ENCODE measurements at regions not wholly inside any gene's neighbourhood (a gene's known extent, or its start where the extent isn't known, plus 50 kb on each side); places are given as distances from the start of the nearest gene placed in this dataset.
"Not testable (repeated sequence)": the region's sequence is repeated elsewhere in the genome, so short reads cannot be mapped to it uniquely, and the experiment has no call there.

GRCh38 chr1:83087851-83088250 lies 911.1 kb downstream of the TTLL7 start:
- no peak for DNase-seq (ENCODE audit: low read depth in 2 of 2)

GRCh38 chr1:83086986-83087512 lies 911.9 kb downstream of the TTLL7 start:
- DNase-seq (ENCODE audit: low read depth in 2 of 2), result no peak

DNA sequence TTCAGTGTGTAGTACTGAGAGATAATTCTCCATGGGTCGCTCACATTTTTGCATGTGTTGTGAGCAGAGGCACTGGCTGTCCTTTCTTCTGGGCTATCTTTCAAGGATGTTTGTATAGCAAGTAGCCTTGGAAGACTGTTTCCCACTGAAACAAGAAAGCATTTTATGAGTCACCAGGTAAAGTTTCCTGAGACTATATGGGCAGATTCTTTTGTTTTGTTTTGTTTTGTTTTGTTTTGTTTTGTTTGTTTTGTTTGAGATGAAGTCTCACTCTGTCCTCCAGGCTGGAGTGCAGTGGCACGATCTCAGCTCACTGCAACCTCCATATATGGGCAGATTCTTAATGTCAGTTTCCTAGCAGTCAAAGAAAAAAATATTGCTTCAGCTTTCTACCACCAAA lies 912.6 kb downstream of the TTLL7 start:
- no peak for DNase-seq (ENCODE audit: low read depth in 2 of 2)

GRCh38 chr1:83083589-83084224 lies 915.2 kb downstream of the TTLL7 start:
- DNase-seq (ENCODE audit: low read depth in 2 of 2), result no peak

- DNase-seq (ENCODE audit: low read depth in 2 of 2), result no peak
These were observed 921.5 kb downstream of the TTLL7 start for GRCh38 chr1:83077411-83077810.

- DNase-seq (ENCODE audit: low read depth in 2 of 2), result no peak
These were observed 923.8 kb downstream of the TTLL7 start for GRCh38 chr1:83075107-83075506.

DNA sequence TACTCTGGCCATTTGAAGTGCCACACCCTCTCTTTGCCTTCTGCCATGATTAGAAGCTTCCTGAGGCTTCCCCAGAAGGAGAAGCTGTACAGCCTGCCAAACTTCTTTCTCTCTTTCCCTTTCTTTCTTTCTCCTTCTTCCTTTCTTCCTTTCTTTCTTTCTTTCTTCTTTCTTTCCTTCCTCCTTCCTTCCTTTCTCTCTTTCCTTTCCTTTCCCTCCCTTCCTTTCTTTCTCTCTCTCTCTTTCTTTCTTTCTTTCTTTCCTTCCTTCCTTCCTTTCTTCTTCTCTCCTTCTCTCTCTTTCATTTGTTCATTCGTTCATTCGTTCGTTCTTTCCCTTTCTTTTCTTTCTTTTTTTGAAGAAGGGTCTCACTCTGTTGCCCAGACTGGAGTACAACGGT lies 931.0 kb downstream of the TTLL7 start:
- no peak for DNase-seq (ENCODE audit: low read depth in 2 of 2)

DNA sequence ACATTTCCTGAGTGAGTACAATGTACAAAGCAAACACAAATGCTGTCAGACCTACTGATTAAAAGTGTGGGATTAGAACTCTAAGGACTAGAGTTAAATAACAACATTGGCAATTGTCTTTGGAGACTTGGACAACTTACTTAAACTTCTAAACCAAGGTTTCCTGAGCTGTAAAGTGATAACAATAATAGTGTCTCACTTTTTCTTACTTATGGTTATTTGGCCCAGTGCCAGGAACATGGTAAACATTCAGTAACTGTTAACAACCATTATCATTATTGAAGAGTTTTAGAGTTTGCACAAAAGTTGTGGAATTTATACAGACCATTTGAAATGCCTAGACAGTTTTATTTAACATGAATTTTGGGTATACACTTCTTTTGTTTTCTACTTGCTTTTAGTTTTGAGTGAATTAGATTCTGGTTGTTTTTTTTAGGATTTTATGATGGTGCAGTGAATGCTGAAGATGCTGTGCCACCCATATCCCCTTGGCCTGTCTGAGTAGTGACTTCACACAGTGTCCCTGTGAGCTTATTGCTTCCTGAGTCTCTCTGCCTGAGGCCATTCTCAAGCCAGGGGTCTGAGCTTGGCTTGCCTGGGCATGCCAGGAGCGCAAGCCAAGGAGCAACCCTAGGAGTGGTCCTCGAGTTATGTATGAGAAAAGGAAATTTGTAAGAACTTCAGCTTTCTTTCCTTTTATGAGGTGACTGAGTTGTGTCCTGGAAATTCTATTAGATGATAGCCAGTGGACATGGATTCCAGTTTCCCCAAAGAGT lies 932.8 kb downstream of the TTLL7 start:
- DNase-seq (ENCODE audit: low read depth in 2 of 2), result no peak

- no peak for DNase-seq (ENCODE audit: low read depth in 2 of 2)
These were observed 934.2 kb downstream of the TTLL7 start for GRCh38 chr1:83064589-83065242.

DNA sequence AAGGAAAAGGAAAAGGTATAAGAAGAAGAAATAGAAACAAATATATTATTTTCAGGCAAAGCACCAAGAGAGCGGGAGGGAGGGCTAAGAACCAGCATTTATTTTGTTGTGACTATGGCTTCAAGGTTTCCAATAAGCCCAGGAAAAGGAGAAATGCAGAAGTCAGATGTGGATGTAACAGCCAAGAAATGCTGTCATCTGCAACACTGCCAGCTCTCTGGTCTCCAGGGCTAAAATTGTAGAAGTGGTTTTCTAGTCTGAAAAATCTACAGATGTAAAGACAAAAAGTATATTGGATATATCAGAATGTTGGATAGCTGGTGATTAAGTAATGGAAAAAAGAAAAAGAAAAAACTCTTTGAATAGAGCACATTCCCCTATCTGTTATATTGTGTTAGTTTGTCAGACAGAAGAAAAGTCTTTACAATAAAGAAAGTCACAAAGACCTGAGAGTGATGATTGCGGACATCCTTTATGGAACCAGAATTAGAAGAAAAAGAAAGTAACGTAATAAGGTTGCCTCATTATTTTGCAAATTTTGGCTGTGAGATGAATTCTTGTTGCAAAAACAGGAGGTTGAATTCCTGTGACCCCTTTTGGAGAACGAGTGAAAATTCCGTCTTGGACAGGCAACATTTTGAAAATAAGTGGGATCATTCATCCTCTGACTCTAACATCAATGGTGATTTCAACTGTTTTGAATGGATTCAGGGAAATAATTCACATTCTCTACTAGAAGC lies 938.1 kb downstream of the TTLL7 start:
- no peak for DNase-seq (ENCODE audit: low read depth in 2 of 2)

DNA sequence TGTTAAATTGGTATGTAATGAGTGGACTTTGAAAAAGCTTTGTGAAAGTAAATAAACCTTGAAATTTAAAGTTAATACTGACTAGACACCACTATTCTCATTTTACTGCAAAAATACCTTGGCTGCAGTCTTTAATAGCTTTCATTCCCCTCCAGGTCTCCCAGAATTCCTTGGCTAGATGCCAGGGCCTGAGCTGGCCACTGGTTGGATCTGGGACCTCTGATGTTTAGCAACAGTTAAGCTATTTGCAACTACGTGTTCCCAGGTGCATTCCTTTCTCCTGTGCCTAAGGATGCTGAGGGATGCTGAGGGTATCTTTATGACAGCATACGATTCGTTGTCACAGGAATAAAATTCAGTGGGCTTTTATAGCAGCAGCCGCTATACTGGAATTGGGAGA lies 938.7 kb downstream of the TTLL7 start:
- no peak for DNase-seq (ENCODE audit: low read depth in 2 of 2)

DNA sequence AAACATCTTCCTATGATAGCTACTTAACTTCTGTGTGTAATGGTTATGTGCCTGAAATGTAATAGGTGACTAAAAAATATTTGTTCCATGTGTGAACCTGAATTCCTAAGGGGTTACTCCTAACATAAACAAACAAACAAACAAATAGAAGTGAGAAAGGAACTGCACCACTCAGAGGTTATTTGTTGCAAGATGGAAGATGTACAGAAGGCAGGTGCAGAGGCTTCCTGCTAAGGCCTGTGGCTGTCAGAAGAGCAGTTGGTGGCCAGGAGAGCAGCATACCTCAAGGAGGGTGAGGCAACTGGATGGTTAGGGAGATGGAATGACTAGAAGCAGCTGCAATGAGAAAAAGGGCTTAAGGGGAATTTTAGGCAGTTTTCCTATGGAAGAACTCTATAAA lies 940.6 kb downstream of the TTLL7 start:
- DNase-seq (ENCODE audit: low read depth in 2 of 2), result no peak

DNA sequence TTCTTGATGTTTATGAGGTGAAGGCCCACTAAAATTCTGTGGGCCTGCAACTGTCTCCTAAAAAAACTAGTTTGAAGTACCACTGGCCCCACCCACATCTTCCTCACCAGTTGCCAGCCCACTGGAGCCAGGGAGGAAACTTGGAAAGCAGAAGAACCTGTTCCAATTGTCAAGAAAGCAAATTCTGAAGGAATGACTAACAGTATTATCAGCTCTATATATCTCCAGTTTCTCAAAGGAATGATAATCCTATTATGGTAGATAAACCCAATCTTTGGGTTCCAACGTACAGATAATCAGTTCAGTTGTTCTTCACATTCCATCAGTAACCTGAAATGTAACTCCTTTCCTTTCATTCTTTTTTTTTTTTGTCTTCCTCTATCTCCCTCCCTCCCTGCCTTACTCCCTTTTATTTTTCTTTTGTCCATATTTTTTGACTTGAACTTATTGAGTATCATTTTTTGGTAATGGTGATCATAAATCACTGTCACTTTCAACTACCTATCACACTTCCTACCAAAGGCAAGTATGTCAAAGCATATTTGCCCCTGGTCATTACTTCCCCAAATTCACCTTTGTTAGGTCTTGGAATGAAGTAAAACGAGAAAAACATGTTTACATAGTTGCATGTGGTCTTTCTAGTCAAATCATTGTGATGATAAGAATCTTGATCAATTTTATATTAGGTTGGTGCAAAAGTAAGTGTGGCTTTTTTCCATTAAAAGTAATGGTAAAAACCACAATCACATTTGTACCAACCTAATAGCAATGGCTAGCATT lies 943.4 kb downstream of the TTLL7 start:
- no peak for DNase-seq (ENCODE audit: low read depth in 2 of 2)

- no peak for DNase-seq (ENCODE audit: low read depth in 2 of 2)
These were observed 945.5 kb downstream of the TTLL7 start for GRCh38 chr1:83053446-83053845.

DNA sequence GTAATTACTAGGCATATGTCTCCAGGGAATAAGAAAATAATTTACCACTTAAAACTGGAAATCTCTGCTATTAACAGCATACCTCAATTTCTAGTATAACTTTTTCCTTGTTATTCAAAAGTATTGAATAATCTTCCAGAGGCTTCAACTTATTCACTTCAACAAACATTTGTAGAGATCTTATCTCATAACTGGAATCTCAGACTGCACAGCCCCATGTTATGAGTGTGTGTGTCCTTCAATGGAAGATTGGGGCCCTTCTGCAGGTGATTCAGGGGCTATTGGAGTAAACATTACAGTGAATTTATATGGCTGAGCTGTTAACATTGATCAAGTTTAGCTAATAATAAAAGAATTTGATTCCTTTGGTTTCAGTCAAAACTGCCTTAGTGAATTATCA lies 946.1 kb downstream of the TTLL7 start:
- DNase-seq (ENCODE audit: low read depth in 2 of 2), result no peak

DNA sequence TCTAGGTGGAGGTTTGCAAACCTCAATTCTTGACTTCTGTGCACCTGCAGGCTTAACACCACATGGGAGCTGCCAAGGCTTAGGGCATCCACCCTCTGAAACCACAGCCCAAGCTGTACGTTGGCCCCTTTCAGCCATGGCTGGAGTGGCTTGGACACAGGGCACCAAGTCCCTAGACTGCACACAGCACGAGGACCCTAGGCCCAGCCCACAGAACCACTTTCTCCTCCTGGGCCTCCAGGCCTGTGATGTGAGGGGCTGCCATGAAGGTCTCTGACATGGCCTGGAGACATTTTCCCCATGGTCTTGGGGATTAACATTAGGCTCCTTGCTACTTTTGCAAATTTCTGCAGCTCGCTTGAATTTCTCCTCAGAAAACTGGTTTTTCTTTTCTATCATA lies 947.9 kb downstream of the TTLL7 start:
- not testable (repeated sequence) for DNase-seq (ENCODE audit: low read depth in 2 of 2)

DNA sequence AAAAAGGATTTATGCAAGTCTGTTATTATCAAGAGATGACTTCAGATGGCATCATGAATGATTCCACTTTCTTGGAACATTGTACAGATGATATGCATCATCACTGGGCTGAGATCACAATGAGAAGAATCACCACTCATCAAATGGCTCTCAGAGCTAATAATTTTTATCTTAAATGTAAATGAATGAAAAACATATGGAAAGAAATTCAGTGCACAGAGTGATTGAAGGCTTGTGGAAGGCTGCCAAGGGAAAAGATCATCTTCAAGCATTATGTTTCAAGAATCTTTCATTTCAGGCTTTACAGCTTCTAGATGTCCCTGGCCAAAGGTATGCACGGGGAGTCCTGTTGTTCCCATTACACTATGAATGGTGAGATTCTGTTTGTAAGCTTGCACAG lies 955.7 kb downstream of the TTLL7 start:
- DNase-seq (ENCODE audit: low read depth in 2 of 2), result no peak

- DNase-seq (ENCODE audit: low read depth in 2 of 2), result not testable (repeated sequence)
These were observed 959.8 kb downstream of the TTLL7 start for GRCh38 chr1:83039091-83039490.

GRCh38 chr1:83034851-83035250 lies 964.1 kb downstream of the TTLL7 start:
- DNase-seq (ENCODE audit: low read depth in 2 of 2), result no peak

- DNase-seq (ENCODE audit: low read depth in 2 of 2), result no peak
These were observed 965.2 kb downstream of the TTLL7 start for GRCh38 chr1:83033682-83034081.

DNA sequence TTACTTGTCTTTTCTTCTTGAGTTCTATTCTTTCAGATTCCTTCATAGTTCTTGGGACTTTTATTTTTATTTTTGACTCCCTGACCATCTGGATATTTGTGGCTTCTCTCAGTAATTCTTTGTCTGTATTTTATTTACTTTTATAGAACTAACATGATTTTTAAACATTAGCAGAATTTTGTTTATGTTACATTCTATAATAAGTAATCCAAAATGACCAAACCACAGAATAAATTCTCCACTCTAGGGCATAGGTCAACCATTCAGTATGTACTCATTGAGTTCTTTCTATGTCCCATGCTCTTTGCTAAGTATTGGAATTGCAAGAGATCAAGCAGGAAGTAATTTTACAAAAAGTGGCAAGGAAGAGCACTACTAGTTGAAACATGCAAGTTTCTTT lies 969.0 kb downstream of the TTLL7 start:
- DNase-seq (ENCODE audit: low read depth in 2 of 2), result no peak

Measured in stimulated activated CD4-positive, alpha-beta T cell treated with anti-CD3 and anti-CD28 coated beads, Interleukin-1b, Interleukin-23, amount 100 ng/mL, for 1 hour (primary cell).